HG02759 (cell line): ENCODE measurements at regions not wholly inside any gene's neighbourhood (a gene's known extent, or its start where the extent isn't known, plus 50 kb on each side); places are given as distances from the start of the nearest gene placed in this dataset.

Experiments used
- ATAC-seq: cut with Tn5 transposase; IDR thresholded peaks from one replicate; pipeline ENCODE4 v1.9.1; 2021; ENCODE audit warnings: mild to moderate bottlenecking, moderate library complexity; ENCODE audit not compliant: unreplicated experiment

GRCh38 chr13:99893567-99893966, 78.0 kb downstream of the ZIC5 start:
- no peak for ATAC-seq

GRCh38 chr13:99892866-99893504, 78.6 kb downstream of the ZIC5 start:
- ATAC-seq = no peak

GRCh38 chr13:99892196-99892613, 79.4 kb downstream of the ZIC5 start:
- no peak for ATAC-seq

- no peak for ATAC-seq
Measured at GRCh38 chr13:99886706-99887105, 84.9 kb downstream of the ZIC5 start.

- ATAC-seq = no peak
Measured at GRCh38 chr13:99884913-99885312, 86.7 kb downstream of the ZIC5 start.

GRCh38 chr13:99883805-99884204, 87.8 kb downstream of the ZIC5 start:
- no peak for ATAC-seq

- ATAC-seq = no peak
Measured at GRCh38 chr13:99878921-99879610, 92.5 kb downstream of the ZIC5 start.

- no peak for ATAC-seq
Measured at GRCh38 chr13:99876651-99877050, 94.9 kb downstream of the ZIC5 start.

GRCh38 chr13:99875391-99875790, 96.2 kb downstream of the ZIC5 start:
- no peak for ATAC-seq

- no peak for ATAC-seq
Measured at GRCh38 chr13:99873832-99874430, 97.6 kb downstream of the ZIC5 start.

GRCh38 chr13:99873141-99873540, 98.4 kb downstream of the ZIC5 start:
- ATAC-seq = no peak

GRCh38 chr13:99871249-99871898, 100.2 kb downstream of the ZIC5 start:
- ATAC-seq = no peak

- ATAC-seq = no peak
Measured at GRCh38 chr13:99870541-99870940, 101.0 kb downstream of the ZIC5 start.

- no peak for ATAC-seq
Measured at GRCh38 chr13:99869830-99870229, 101.7 kb downstream of the ZIC5 start.

- ATAC-seq = no peak
Measured at GRCh38 chr13:99868767-99869166, 102.8 kb downstream of the ZIC5 start.

- ATAC-seq = no peak
Measured at GRCh38 chr13:99867535-99868257, 103.9 kb downstream of the ZIC5 start.

GRCh38 chr13:99866781-99867180, 104.8 kb downstream of the ZIC5 start:
- ATAC-seq = no peak

GRCh38 chr13:99865420-99865930, 106.1 kb downstream of the ZIC5 start:
- ATAC-seq = no peak

GRCh38 chr13:99864627-99864990, 107.0 kb downstream of the ZIC5 start:
- ATAC-seq = no peak

GRCh38 chr13:99863789-99864626, 107.6 kb downstream of the ZIC5 start:
- ATAC-seq = no peak
